ENCODE measurements at regions not wholly inside any gene's neighbourhood (a gene's known extent, or its start where the extent isn't known, plus 50 kb on each side); places are given as distances from the start of the nearest gene placed in this dataset.

GRCh38 chr18:54052732-54053429, 171.6 kb downstream of the MBD2 start:
- Histone ChIP-seq H3K36me3 (replicated peaks in 1 of 2; ENCODE audit: control extremely low read depth in 1 of 2, control insufficient read depth in 1 of 2, extremely low read depth in 1 of 2, insufficient read depth in 2 of 2, low read length in 1 of 2) (no peaks in the 10 kb centered on the region), H3K27me3 (replicated peaks in 1 of 4; ENCODE audit: control extremely low read depth in 1 of 4, control insufficient read depth in 3 of 4, insufficient read depth in 4 of 4, low read length in 3 of 4) (no peaks in the 10 kb centered on the region), H3K79me2 (ENCODE audit: control insufficient read depth, insufficient read depth, low read length) (no peaks in the 10 kb centered on the region), H3K9ac (ENCODE audit: low read length) (no peak overlapping the region), H2AFZ (ENCODE audit: insufficient read depth, low read depth, low read length, poor library complexity, severe bottlenecking) (no peak overlapping the region), H3K9me3 (ENCODE audit: control extremely low read depth in 1 of 3, control insufficient read depth in 2 of 3, insufficient read depth in 1 of 3, low read length in 2 of 3) (no peaks in the 10 kb centered on the region), H4K20me1 (ENCODE audit: control insufficient read depth, insufficient read depth, low read length, poor library complexity, severe bottlenecking) (no peaks in the 10 kb centered on the region), H3K4me2 (replicated peaks; ENCODE audit: low read depth, low read length, poor library complexity, severe bottlenecking) (no peak overlapping the region), H3K4me1 (ENCODE audit: control insufficient read depth in 2 of 2, insufficient read depth in 2 of 2, low read length in 2 of 2) (no peaks in the 10 kb centered on the region), H3K4me3 (ENCODE audit: control extremely low read depth in 1 of 5, extremely low read depth in 1 of 5, insufficient read depth in 1 of 5, low read depth in 2 of 5, low read length in 4 of 5) (no peak overlapping the region), H3K27ac (ENCODE audit: low read length in 2 of 2) (no peak overlapping the region)
- no peaks in the 10 kb centered on the region for H3K9me3 Mint-ChIP-seq (ENCODE audit: insufficient read depth)
- ATAC-seq (ENCODE audit: low read depth) (no peak), DNase-seq (no peak)
- peaks cover 6% of the 10 kb centered on the region for H3K27me3 Mint-ChIP-seq
- H3K27ac Mint-ChIP-seq = no peak overlapping the region
- WGBS (ENCODE audit: insufficient coverage) = 83% methylated on average over 1 of the region's 2 CpGs
- no peaks in the 10 kb centered on the region for H3K4me1 Mint-ChIP-seq
- no peak overlapping the region for H3K4me3 Mint-ChIP-seq
- POLR2A ChIA-PET = no interaction called here
- no peak for TF ChIP-seq EZH2 (IDR thresholded peaks at IDR 0.05; ENCODE audit: borderline replicate concordance, insufficient read depth, low read depth, low read length, poor library complexity, severe bottlenecking)
- no peak for TF ChIP-seq CTCF (IDR thresholded peaks at IDR 0.05)
- CTCF ChIA-PET = no interaction called here
- intact Hi-C loops (cut with micrococcal nuclease) = no loop called here

- CTCF ChIA-PET = no interaction called here
- H3K27ac ChIP-seq (ENCODE audit: low read length in 2 of 2) = no peak overlapping the region
- Mint-ChIP-seq H3K4me1 (no peaks in the 10 kb centered on the region), H3K4me3 (no peak overlapping the region), H3K9me3 (ENCODE audit: insufficient read depth) (no peaks in the 10 kb centered on the region), H3K27ac (no peak overlapping the region), H3K27me3 (no peaks in the 10 kb centered on the region)
- H3K9ac ChIP-seq (ENCODE audit: low read length) = no peak overlapping the region
- no peak for DNase-seq
- H3K79me2 ChIP-seq (ENCODE audit: control insufficient read depth, insufficient read depth, low read length) = no peaks in the 10 kb centered on the region
- H2AFZ ChIP-seq (ENCODE audit: insufficient read depth, low read depth, low read length, poor library complexity, severe bottlenecking) = no peak overlapping the region
- H4K20me1 ChIP-seq (ENCODE audit: control insufficient read depth, insufficient read depth, low read length, poor library complexity, severe bottlenecking) = no peaks in the 10 kb centered on the region
- no peak overlapping the region for H3K4me3 ChIP-seq (ENCODE audit: control extremely low read depth in 1 of 5, extremely low read depth in 1 of 5, insufficient read depth in 1 of 5, low read depth in 2 of 5, low read length in 4 of 5)
- no peak overlapping the region for H3K4me2 ChIP-seq (replicated peaks; ENCODE audit: low read depth, low read length, poor library complexity, severe bottlenecking)
- POLR2A ChIA-PET = no interaction called here
- ATAC-seq (ENCODE audit: low read depth) = no peak
- no peak for TF ChIP-seq CTCF (IDR thresholded peaks at IDR 0.05)
- no peak for TF ChIP-seq EZH2 (IDR thresholded peaks at IDR 0.05; ENCODE audit: borderline replicate concordance, insufficient read depth, low read depth, low read length, poor library complexity, severe bottlenecking)
- no peaks in the 10 kb centered on the region for H3K4me1 ChIP-seq (ENCODE audit: control insufficient read depth in 2 of 2, insufficient read depth in 2 of 2, low read length in 2 of 2)
- intact Hi-C loops (cut with micrococcal nuclease) = no loop called here
- no peaks in the 10 kb centered on the region for H3K9me3 ChIP-seq (ENCODE audit: control extremely low read depth in 1 of 3, control insufficient read depth in 2 of 3, insufficient read depth in 1 of 3, low read length in 2 of 3)
- H3K36me3 ChIP-seq (replicated peaks in 1 of 2; ENCODE audit: control extremely low read depth in 1 of 2, control insufficient read depth in 1 of 2, extremely low read depth in 1 of 2, insufficient read depth in 2 of 2, low read length in 1 of 2) = no peaks in the 10 kb centered on the region
- no peaks in the 10 kb centered on the region for H3K27me3 ChIP-seq (replicated peaks in 1 of 4; ENCODE audit: control extremely low read depth in 1 of 4, control insufficient read depth in 3 of 4, insufficient read depth in 4 of 4, low read length in 3 of 4)
Observed at GRCh38 chr18:54052259-54052658, 172.2 kb downstream of the MBD2 start.

Data from B cell (primary cell).